MG63 (cell line): ENCODE measurements at regions not wholly inside any gene's neighbourhood (a gene's known extent, or its start where the extent isn't known, plus 50 kb on each side); places are given as distances from the start of the nearest gene placed in this dataset.

Experiments
- DNase-seq: peaks from one replicate; pipeline ENCODE4 v3.0.0-alpha.2; 2020
- H3K27me3 ChIP-seq: fragments of 250-450 bp; sonication (Bioruptor Pico); 2 replicates; pipeline ENCODE4 v1.5.1; 2020; ENCODE audit warnings: mild to moderate bottlenecking, moderate library complexity
- H3K36me3 ChIP-seq: fragments of 250-450 bp; sonication (Bioruptor Pico); 2 replicates; pipeline ENCODE4 v1.5.1; 2020; ENCODE audit warnings: mild to moderate bottlenecking, moderate library complexity
- H3K4me3 ChIP-seq: fragments of 250-450 bp; sonication (Bioruptor Pico); 2 replicates; pipeline ENCODE4 v1.5.1; 2020; ENCODE audit warnings: mild to moderate bottlenecking, moderate library complexity
- H3K9me3 ChIP-seq: fragments of 250-450 bp; sonication (Bioruptor Pico); 2 replicates; pipeline ENCODE4 v1.5.1; 2020; ENCODE audit warnings: mild to moderate bottlenecking, moderate library complexity

GRCh38 chr16:5472552-5472951 is 375.0 kb upstream of the EEF2KMT start:
- DNase-seq: no peak
- no peaks in the 10 kb centered on the region for H3K36me3 ChIP-seq
- no peak overlapping the region for H3K4me3 ChIP-seq
- H3K9me3 ChIP-seq: no peaks in the 10 kb centered on the region
- H3K27me3 ChIP-seq: no peaks in the 10 kb centered on the region

DNA sequence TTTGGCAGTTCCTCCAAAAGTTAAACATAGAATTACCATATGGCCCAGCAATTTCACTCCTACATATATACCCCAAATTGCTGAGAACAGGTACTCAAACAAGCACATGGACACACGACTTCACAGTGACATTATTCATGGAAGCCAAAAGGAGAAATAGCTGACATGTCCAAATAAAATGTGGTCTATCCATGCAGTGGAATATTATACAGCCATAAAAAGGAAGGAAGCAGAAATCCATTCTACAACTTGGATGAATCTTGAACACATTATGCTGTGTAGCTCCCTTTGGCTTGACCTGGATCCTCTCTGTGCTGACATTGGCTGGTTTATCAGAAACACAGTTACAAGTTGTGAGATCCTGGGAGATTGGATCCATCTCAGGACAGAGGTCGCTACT is 370.9 kb upstream of the EEF2KMT start:
- Histone ChIP-seq H3K36me3 (no peaks in the 10 kb centered on the region), H3K9me3 (no peaks in the 10 kb centered on the region)
- no peak for DNase-seq

GRCh38 chr16:5467552-5467951 is 370.0 kb upstream of the EEF2KMT start:
- no peaks in the 10 kb centered on the region for H3K36me3 ChIP-seq
- no peak for DNase-seq
- H3K4me3 ChIP-seq: no peak overlapping the region
- H3K9me3 ChIP-seq: no peaks in the 10 kb centered on the region
- peaks cover 2% of the 10 kb centered on the region for H3K27me3 ChIP-seq

More for the DNA sequence above, 370.9 kb upstream of the EEF2KMT start:
- H3K27me3 ChIP-seq: peaks cover 2% of the 10 kb centered on the region
- no peak overlapping the region for H3K4me3 ChIP-seq

- DNase-seq: no peak
- no peaks in the 10 kb centered on the region for H3K9me3 ChIP-seq
- no peaks in the 10 kb centered on the region for H3K36me3 ChIP-seq
- H3K27me3 ChIP-seq: peaks cover 2% of the 10 kb centered on the region
- no peak overlapping the region for H3K4me3 ChIP-seq
These were observed 369.0 kb upstream of the EEF2KMT start for GRCh38 chr16:5466551-5466950.

DNA sequence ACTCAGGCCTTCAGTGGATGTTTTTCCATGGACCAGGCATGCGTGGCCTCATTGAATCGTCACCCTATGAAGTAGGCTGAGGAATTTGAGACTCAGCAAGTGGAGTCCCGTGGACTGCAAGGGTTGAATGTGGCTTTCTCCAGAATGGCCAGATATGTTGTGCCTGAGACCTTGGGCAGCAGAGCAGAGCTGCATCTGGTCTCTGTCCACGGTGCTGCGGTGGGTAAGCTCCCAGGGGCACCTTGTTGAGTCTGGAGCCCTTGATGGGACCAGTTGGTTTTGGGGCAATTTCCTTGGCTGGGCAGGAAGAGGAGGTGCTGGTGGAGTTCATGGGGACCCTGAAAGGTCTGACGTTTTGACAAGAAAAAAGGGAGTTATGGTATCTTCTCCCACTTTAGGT is 368.1 kb upstream of the EEF2KMT start:
- no peak for DNase-seq
- H3K27me3 ChIP-seq: peaks cover 2% of the 10 kb centered on the region
- no peaks in the 10 kb centered on the region for H3K9me3 ChIP-seq
- H3K36me3 ChIP-seq: no peaks in the 10 kb centered on the region
- H3K4me3 ChIP-seq: no peak overlapping the region

DNA sequence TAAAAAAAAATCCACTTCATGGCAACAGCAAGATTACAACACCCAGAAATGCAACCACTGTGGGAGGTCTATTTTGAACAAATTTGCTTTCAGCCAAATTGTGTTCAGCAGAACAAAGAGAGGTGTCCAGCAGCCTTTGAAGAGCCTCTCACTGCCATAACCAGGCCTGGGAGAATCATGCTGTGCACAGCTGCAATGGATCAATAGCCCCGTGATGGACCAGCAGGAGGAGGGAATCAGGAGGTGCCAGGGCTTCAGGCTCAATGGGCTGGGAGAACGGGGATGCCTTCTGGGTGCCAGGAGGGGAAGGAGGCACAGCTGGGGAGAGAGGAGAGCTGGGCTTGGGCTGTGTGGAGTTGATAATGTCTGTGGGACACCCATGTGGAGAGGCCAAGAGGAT is 366.2 kb upstream of the EEF2KMT start:
- Histone ChIP-seq H3K4me3 (no peak overlapping the region), H3K9me3 (no peaks in the 10 kb centered on the region), H3K36me3 (no peaks in the 10 kb centered on the region), H3K27me3 (peaks cover 4% of the 10 kb centered on the region)
- no peak for DNase-seq

DNA sequence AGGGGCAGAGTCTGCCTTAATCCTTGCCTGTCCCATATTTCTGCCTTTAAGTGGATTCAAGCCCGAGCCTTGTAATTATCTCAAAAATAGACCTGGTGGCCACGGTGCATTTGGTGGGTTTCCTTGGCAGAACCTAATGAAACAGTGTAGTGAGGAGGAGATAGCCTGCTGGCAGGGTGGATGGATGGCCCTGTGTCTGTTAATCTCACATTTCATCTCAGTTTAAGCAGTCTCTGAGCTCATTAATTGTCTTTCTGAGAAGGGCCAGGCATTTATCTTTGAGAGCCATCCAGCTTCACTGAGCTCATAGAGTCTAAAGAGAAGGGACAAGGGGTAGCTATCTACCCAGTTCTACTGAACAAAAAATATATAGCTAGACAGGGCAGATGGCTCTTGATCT is 364.0 kb upstream of the EEF2KMT start:
- Histone ChIP-seq H3K36me3 (no peaks in the 10 kb centered on the region), H3K27me3 (peaks cover 2% of the 10 kb centered on the region; the same call in 1 of the 2 replicates), H3K9me3 (no peaks in the 10 kb centered on the region), H3K4me3 (no peak overlapping the region)
- no peak for DNase-seq

DNA sequence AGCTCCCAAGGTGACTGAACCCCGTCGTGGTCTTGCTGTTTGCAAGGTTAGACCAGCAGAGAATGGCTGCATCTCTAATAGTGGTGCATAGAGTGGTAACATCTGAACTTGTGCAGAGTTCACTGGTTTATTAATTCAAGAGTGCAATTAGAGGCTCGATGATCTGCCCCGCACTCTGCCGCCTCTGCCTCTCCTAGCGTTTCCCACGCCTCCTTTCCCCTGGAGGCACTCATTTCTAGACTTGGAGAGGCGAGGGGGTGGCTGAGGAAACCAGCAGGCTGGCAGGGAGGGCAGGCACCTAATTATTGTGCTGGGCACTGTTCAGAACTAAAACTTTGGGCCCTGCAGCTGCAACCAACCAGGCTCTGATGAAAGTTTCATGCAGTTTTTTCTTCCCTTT is 363.5 kb upstream of the EEF2KMT start:
- Histone ChIP-seq H3K27me3 (peaks cover 2% of the 10 kb centered on the region; the same call in 1 of the 2 replicates), H3K36me3 (no peaks in the 10 kb centered on the region), H3K9me3 (no peaks in the 10 kb centered on the region), H3K4me3 (no peak overlapping the region)
- DNase-seq: no peak

DNA sequence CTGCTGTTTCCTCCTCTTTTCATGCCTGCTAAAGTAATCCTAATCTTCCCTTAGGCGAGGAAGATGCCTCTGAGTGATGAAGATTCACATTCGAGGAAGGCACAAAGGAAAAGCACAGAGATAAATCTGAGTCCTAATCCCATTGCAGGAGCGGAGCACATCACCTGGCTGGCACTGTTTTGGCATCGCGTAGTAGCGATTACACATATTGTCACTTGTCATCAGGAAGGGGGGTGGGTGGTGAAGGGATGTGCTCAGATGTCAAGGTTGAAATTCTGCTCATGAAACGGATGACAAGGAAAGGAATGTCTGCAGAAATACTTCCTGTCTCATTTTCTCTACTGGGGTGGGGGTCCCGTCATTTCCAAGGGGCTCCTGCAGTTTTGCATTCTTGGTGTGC is 363.1 kb upstream of the EEF2KMT start:
- DNase-seq: no peak
- no peak overlapping the region for H3K4me3 ChIP-seq
- H3K9me3 ChIP-seq: no peaks in the 10 kb centered on the region
- H3K36me3 ChIP-seq: no peaks in the 10 kb centered on the region
- H3K27me3 ChIP-seq: peaks cover 2% of the 10 kb centered on the region; the same call in 1 of the 2 replicates

DNA sequence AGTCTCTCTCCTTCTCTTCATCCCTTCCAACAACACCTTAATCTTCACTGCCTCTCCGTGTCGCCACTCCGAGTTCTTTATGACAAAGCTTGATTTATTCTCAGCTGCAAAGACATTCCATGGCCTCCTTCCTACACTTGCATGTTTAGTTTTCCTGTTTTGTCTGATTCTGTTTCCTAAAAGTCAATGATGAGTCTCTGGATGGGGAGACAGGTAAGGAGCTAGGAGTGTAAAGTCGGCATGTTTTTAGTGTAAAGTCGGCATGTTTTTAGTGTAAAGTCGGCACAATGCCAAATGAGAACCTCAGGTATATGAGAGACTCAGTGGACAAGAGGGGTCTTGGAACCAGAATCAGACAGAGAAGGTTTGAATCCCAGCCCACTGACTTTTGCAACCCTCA is 362.3 kb upstream of the EEF2KMT start:
- H3K4me3 ChIP-seq: no peak overlapping the region
- H3K36me3 ChIP-seq: no peaks in the 10 kb centered on the region
- H3K9me3 ChIP-seq: no peaks in the 10 kb centered on the region
- H3K27me3 ChIP-seq: peaks cover 2% of the 10 kb centered on the region; the same call in 1 of the 2 replicates
- DNase-seq: no peak

DNA sequence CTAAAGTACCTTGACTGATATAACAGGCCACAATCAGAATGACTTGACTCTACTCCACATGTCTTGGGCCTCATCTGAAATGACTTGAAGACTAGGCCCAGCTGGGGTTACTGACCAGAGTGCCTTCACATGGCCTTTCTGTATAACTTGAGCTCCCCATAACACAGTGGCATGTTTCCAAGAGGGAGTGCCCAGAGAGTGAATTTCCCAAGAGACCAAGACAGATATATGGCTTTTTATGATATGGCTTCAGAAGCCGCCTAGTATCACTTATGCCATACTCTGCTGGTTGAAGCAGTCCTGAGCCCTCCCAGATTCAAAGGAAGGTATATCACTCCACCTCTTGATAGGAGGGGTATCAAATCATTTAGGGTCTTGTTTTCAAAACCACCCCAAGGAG is 357.5 kb upstream of the EEF2KMT start:
- Histone ChIP-seq H3K27me3 (no peaks in the 10 kb centered on the region), H3K9me3 (no peaks in the 10 kb centered on the region), H3K4me3 (no peak overlapping the region), H3K36me3 (no peaks in the 10 kb centered on the region)
- no peak for DNase-seq

GRCh38 chr16:5454349-5454748 is 356.8 kb upstream of the EEF2KMT start:
- Histone ChIP-seq H3K27me3 (no peaks in the 10 kb centered on the region), H3K4me3 (no peak overlapping the region), H3K9me3 (no peaks in the 10 kb centered on the region), H3K36me3 (no peaks in the 10 kb centered on the region)
- DNase-seq: no peak

GRCh38 chr16:5451641-5452040 is 354.0 kb upstream of the EEF2KMT start:
- Histone ChIP-seq H3K4me3 (no peak overlapping the region), H3K9me3 (no peaks in the 10 kb centered on the region; the same call in 1 of the 2 replicates), H3K36me3 (no peaks in the 10 kb centered on the region), H3K27me3 (no peaks in the 10 kb centered on the region)
- DNase-seq: no peak

DNA sequence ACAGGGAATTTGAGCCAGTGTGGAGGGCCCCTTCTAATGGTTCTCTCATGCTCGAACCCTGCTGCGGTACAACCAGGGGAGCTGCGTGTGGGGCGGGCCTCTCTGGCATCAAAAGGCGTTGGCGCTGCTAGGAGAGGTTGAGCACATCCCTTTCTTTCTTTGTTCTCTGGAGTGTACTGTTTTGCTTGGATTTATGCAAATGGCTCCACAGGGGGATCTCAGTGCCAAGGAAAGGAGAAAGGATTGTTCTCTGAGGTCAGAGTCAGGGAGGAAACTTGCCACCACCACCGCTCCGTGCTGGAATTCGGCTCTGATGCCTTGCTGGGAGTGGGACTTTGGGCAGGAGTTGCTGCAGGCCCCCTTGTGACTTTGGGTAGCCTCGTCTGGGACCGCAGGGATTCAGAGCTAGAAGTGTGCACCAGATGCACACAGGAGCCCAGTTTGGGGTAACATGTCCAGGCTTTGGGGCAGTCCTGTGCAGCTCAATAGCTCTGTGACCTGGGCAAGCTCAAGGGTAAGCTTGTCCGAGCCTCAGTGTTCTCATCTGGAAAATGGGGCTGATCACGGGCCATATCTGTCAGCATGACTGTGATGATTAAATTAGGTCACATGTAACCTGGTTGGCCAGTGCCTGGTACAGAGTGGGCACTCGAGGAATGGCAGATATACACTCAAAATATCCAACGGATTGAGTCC is 353.0 kb upstream of the EEF2KMT start:
- peak; percentile 31 for DNase-seq
- Histone ChIP-seq H3K9me3 (no peaks in the 10 kb centered on the region; the same call in 1 of the 2 replicates), H3K27me3 (peaks cover 5% of the 10 kb centered on the region; the same call in 1 of the 2 replicates)

DNA sequence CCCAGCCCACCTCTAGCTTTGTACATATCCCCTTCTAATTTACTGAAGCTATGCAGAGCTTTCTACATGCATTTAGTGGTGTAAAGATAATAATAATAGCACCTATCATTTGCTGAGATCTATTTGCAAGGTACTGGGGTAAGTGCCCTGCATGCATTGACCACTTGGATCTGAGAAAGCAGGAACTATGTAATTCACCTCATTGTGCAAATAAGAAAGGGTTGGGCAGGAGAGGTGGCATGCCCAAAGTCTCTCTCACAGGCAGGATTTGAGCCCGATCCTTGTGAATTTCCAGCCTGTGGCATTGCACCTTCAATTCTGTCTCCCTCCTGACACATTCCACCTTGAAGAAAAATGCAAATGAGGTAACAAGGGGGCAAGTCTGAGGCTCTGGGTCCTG is 352.3 kb upstream of the EEF2KMT start:
- Histone ChIP-seq H3K36me3 (no peaks in the 10 kb centered on the region), H3K9me3 (no peaks in the 10 kb centered on the region; the same call in 1 of the 2 replicates), H3K27me3 (peaks cover 5% of the 10 kb centered on the region; the same call in 1 of the 2 replicates), H3K4me3 (no peak overlapping the region)
- DNase-seq: no peak

More for the DNA sequence above, 353.0 kb upstream of the EEF2KMT start:
- Histone ChIP-seq H3K36me3 (no peaks in the 10 kb centered on the region), H3K4me3 (no peak overlapping the region)

- H3K9me3 ChIP-seq: no peaks in the 10 kb centered on the region; the same call in 1 of the 2 replicates
- H3K36me3 ChIP-seq: no peaks in the 10 kb centered on the region
- no peak for DNase-seq
- peaks cover 5% of the 10 kb centered on the region; the same call in 1 of the 2 replicates for H3K27me3 ChIP-seq
- H3K4me3 ChIP-seq: no peak overlapping the region
These were observed 351.2 kb upstream of the EEF2KMT start for GRCh38 chr16:5448798-5449197.

- Histone ChIP-seq H3K36me3 (no peaks in the 10 kb centered on the region), H3K27me3 (peaks cover 5% of the 10 kb centered on the region; the same call in 1 of the 2 replicates), H3K4me3 (no peak overlapping the region), H3K9me3 (no peaks in the 10 kb centered on the region; the same call in 1 of the 2 replicates)
- DNase-seq: no peak
These were observed 350.1 kb upstream of the EEF2KMT start for GRCh38 chr16:5447734-5448133.

DNA sequence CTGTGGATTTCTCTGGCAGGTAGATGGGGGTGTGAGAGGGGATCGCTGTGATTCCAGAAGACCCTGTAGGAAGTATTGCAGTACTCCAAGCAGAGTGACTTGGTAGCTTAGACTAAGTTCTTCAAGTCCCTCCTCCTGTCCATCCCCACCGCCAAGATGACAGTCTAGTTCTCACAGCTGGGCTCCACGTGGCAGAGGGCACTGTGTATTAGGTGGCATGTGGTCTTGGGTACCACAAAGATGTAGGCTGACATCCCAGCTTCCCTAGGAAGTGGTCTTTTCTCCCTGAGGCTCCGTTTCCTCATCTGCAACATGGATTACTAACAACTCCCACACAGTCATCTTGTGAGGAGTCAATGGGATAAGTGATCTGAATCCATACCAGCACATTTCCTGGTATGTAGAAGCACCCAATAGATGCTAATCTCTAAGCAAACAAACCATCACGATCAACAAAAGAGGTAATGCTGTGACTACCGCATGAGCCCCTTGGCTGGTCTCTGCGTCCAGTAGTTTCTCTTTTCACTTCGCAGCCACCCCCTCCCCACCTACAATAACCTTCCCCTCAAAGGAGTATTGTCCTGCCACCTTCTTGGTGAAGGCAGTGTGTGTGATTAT is 349.1 kb upstream of the EEF2KMT start:
- Histone ChIP-seq H3K4me3 (no peak overlapping the region), H3K27me3 (peaks cover 5% of the 10 kb centered on the region; the same call in 1 of the 2 replicates), H3K9me3 (no peaks in the 10 kb centered on the region; the same call in 1 of the 2 replicates), H3K36me3 (no peaks in the 10 kb centered on the region)
- no peak for DNase-seq
